Progenitor cell of endocrine pancreas (in vitro differentiated cells): ENCODE measurements at regions not wholly inside any gene's neighbourhood (a gene's known extent, or its start where the extent isn't known, plus 50 kb on each side); places are given as distances from the start of the nearest gene placed in this dataset.
A peak's percentile ranks its signal among the peaks of the same experiment; 100 is the strongest.

Experiments used
- DNase-seq: peaks from one replicate; pipeline ENCODE4 v3.0.0; 2021; ENCODE audit warnings: low spot score; ENCODE audit not compliant: unreplicated experiment
- H3K27ac Mint-ChIP-seq: 2 replicates; pipeline ENCODE4 v1.8.0; 2021; ENCODE audit warnings: mild to moderate bottlenecking, moderate library complexity, mixed read lengths
- H3K27me3 Mint-ChIP-seq: 2 replicates; pipeline ENCODE4 v1.8.0; 2021; ENCODE audit warnings: mixed read lengths
- H3K36me3 Mint-ChIP-seq: 2 replicates; pipeline ENCODE4 v1.8.0; 2022; ENCODE audit warnings: mixed read lengths; ENCODE audit not compliant: insufficient read depth
- H3K4me1 Mint-ChIP-seq: 2 replicates; pipeline ENCODE4 v1.8.0; 2021; ENCODE audit warnings: low read depth, mixed read lengths
- H3K4me3 Mint-ChIP-seq: 2 replicates; pipeline ENCODE4 v1.8.0; 2021; ENCODE audit warnings: low read depth, mild to moderate bottlenecking, moderate library complexity, mixed read lengths
- H3K9me3 Mint-ChIP-seq: 2 replicates; pipeline ENCODE4 v1.8.0; 2021; ENCODE audit warnings: low read depth, mixed read lengths
- CTCF ChIP-seq: fragments of 200-600 bp; sonication (generic); IDR thresholded peaks from one replicate; pipeline ENCODE4 v1.5.0; 2021; ENCODE audit warnings: antibody characterized with exemption, mild to moderate bottlenecking; ENCODE audit not compliant: unreplicated experiment

DNA sequence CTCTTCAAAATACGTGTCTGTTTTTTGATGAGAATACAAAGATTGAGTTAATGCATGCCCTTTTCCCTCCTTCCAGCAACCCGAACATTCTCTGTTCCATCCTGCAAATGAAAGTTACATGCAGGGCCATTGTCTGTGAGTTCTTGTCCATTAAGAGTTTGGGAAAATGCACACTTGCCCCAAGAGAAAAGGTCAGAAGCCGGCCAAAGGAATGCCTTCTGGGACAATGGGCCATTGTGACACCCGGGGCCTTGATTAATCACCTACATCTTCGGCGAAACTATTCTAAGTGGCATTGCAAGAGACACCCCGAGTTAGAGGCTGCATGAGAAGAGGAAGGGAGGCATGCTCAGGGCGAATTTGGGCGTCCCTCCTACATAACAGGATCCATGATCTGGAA lies 73.7 kb upstream of the COPS8 start:
- H3K9me3 Mint-ChIP-seq: peaks cover 4% of the 10 kb centered on the region
- peak overlapping the region; percentile 41 for H3K27ac Mint-ChIP-seq
- no peak overlapping the region for H3K4me3 Mint-ChIP-seq
- peaks cover 3% of the 10 kb centered on the region for H3K36me3 Mint-ChIP-seq
- no peak for TF ChIP-seq CTCF
- H3K4me1 Mint-ChIP-seq: peaks cover 36% of the 10 kb centered on the region
- H3K27me3 Mint-ChIP-seq: peaks cover 5% of the 10 kb centered on the region
- DNase-seq: no peak

DNA sequence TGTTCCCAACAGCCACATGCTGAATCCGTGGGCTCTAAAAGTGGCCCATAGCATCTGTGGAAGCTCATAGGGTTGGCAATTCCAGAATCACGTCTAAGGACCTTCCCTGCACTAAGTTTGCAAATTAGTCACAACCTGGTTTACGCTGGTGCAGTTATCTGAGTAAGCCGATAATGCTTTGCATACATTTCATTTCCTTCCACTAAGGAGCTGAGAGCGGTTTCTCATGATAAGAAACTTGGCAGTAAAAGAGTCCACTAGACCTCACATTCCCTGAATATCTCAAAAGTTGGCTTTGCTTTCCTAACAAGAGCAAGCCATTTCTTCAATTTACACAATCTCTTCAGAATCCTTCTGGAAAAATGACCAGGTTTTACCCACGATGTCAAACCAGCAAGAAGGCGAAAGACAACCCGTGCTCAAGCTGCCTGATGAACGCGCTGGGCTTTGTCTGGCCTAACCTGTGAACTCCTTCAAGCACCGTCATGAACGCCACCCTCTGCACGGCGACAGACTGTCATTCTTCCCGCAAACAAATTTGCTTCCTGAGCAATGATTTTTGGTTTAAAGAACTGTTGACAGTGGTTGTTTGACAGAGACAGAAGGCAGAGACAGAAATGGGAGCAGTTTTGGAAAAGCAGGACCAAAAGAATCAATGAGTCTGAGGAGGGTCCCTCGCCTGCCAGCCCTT lies 73.0 kb upstream of the COPS8 start:
- Mint-ChIP-seq H3K4me3 (no peak overlapping the region), H3K4me1 (peaks cover 36% of the 10 kb centered on the region), H3K36me3 (peaks cover 3% of the 10 kb centered on the region), H3K27ac (peak overlapping the region; percentile 76), H3K27me3 (peaks cover 5% of the 10 kb centered on the region), H3K9me3 (peaks cover 4% of the 10 kb centered on the region)
- TF ChIP-seq CTCF: no peak
- no peak for DNase-seq

DNA sequence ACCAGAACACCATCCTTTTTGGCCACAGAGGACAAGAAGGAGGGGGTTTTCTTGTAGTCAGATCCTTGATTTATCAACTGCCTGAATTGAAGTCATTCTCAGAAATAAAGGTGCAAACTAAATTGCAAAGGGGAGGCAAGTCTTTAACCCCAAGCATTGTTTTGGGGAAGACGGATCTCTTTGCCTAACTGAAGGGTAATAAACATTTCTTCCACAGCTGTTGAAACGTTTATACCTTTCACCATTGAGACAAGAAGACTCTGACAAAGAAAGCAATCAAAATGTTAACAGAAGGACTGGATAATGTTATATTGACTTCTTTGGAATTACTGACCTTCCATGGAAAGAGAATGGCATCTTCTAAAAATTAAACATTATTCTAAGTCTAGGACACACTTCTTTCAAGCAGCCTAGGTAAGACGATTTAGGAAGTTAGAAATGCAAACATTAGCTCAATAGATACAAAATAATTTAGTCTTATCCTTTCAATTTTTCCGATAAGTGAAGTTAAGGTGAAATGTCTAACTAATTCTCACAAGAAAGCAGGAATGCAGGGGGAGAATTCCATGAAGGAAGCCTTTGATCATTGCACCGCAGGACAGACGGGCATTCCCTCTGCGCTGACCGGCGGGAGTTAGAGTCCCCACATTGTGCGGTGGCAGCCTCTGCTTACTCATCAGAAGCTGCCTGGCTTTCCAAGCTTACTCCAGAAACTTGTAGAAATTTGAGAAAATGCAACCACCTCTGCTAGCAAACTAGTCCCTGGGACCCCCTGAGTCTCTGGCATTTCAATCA lies 69.4 kb upstream of the COPS8 start:
- no peak for TF ChIP-seq CTCF
- Mint-ChIP-seq H3K36me3 (peaks cover 3% of the 10 kb centered on the region), H3K4me1 (peaks cover 18% of the 10 kb centered on the region), H3K9me3 (peaks cover 4% of the 10 kb centered on the region), H3K27ac (no peak overlapping the region), H3K4me3 (no peak overlapping the region), H3K27me3 (peaks cover 2% of the 10 kb centered on the region)
- DNase-seq: no peak

DNA sequence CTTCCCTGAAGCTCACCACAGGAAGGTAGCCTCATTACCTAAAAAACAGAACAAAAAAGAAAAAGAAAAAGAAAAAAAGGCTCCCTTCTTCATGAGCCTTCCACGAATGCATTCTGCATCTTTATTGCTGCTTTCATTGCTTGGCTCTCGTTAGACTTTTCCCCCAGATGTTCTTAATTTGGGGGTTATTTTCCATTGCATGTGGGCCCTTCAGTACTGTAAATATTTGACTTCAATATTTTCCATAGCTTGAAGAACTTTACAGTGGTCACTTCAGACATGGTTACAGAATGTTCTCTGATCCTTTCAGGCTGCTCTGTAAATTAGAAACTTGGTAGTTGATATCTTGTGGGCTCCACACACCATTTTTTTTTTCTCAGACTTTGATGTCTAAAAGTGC lies 65.6 kb upstream of the COPS8 start:
- H3K4me3 Mint-ChIP-seq: no peak overlapping the region
- peaks cover 9% of the 10 kb centered on the region for H3K27me3 Mint-ChIP-seq
- TF ChIP-seq CTCF: no peak
- no peaks in the 10 kb centered on the region for H3K36me3 Mint-ChIP-seq
- no peak overlapping the region for H3K27ac Mint-ChIP-seq
- peaks cover 4% of the 10 kb centered on the region for H3K9me3 Mint-ChIP-seq
- no peak for DNase-seq
- no peaks in the 10 kb centered on the region for H3K4me1 Mint-ChIP-seq

GRCh38 chr2:237022533-237022932 lies 63.2 kb upstream of the COPS8 start:
- no peak overlapping the region for H3K4me3 Mint-ChIP-seq
- no peak for TF ChIP-seq CTCF
- no peaks in the 10 kb centered on the region for H3K9me3 Mint-ChIP-seq
- peaks cover 9% of the 10 kb centered on the region for H3K27me3 Mint-ChIP-seq
- H3K27ac Mint-ChIP-seq: no peak overlapping the region
- no peaks in the 10 kb centered on the region for H3K36me3 Mint-ChIP-seq
- no peak for DNase-seq
- no peaks in the 10 kb centered on the region for H3K4me1 Mint-ChIP-seq
